ENCODE measurements at regions not wholly inside any gene's neighbourhood (a gene's known extent, or its start where the extent isn't known, plus 50 kb on each side); places are given as distances from the start of the nearest gene placed in this dataset.

DNA sequence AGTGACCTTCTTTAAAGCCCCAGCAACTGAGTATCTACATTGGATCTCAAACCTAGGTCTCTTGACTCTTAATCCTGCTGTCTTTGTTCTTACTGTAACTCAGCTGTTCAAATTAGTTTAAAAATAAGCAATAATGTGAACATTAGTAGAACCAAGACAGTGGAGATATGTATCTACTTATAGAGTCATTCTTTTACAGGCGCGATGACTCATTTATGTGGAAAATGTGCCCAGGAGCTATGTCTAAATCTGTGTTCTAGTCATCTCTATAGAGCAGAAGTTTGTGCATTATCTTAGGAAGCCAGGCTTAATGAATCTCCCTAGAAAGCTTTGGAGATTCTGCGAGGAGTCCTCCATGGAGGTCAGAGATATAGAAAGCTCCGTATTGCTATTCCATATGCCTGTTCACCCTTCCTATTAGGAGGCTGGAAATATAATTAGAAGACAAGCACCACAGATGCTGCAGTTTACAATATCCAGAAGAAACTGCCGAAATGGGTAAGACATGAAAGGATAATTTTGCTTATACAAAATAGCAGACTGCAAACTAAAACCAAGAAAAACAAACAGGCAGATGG, 211.6 kb downstream of the TRIB2 start:
- H3K27ac Mint-ChIP-seq: no peak overlapping the region
- H3K4me1 Mint-ChIP-seq (ENCODE audit: low read depth): no peaks in the 10 kb centered on the region
- TF ChIP-seq, protein P1, sequence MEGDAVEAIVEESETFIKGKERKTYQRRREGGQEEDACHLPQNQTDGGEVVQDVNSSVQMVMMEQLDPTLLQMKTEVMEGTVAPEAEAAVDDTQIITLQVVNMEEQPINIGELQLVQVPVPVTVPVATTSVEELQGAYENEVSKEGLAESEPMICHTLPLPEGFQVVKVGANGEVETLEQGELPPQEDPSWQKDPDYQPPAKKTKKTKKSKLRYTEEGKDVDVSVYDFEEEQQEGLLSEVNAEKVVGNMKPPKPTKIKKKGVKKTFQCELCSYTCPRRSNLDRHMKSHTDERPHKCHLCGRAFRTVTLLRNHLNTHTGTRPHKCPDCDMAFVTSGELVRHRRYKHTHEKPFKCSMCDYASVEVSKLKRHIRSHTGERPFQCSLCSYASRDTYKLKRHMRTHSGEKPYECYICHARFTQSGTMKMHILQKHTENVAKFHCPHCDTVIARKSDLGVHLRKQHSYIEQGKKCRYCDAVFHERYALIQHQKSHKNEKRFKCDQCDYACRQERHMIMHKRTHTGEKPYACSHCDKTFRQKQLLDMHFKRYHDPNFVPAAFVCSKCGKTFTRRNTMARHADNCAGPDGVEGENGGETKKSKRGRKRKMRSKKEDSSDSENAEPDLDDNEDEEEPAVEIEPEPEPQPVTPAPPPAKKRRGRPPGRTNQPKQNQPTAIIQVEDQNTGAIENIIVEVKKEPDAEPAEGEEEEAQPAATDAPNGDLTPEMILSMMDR (IDR thresholded peaks at IDR 0.05; ENCODE audit: unreplicated experiment): no peak
- no peak overlapping the region for H3K4me3 Mint-ChIP-seq (ENCODE audit: low read depth)
- no peak for DNase-seq (ENCODE audit: low spot score, unreplicated experiment)
- no peaks in the 10 kb centered on the region for H3K36me3 Mint-ChIP-seq (ENCODE audit: insufficient read depth)
- H3K27me3 Mint-ChIP-seq: peaks cover 10% of the 10 kb centered on the region
- H3K9me3 Mint-ChIP-seq (ENCODE audit: low read depth): peaks cover 3% of the 10 kb centered on the region

DNA sequence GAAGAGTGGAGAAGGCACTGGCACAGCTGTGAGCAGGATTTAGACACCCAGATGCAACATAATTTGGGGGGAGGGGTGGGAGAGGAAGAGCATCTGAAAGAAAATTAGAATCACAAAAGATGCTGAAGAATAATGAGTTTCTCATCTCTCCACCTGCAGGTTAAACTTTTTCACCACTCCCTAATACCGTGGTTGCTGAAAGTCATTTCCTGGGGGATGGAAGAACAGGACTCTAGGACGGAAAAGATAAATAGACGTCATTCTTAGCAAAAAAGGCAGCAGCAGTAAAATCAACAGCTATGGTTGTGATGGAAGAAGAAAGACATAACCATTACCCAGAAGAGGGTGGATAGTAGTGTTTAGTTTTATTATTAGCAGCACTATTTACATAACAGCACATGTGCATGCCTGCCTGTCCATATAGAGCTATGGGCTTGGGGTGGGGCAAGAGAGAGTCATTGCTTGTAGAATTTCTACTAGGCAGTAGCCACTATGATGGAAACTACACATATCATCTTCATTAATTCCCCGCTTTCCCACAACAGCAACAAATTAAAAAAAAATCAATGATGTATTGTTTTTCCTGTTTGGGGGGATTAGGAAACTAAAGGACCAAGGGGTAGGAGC, 212.2 kb downstream of the TRIB2 start:
- H3K4me1 Mint-ChIP-seq (ENCODE audit: low read depth): no peaks in the 10 kb centered on the region
- no peaks in the 10 kb centered on the region for H3K36me3 Mint-ChIP-seq (ENCODE audit: insufficient read depth)
- peaks cover 3% of the 10 kb centered on the region for H3K9me3 Mint-ChIP-seq (ENCODE audit: low read depth)
- DNase-seq (ENCODE audit: low spot score, unreplicated experiment): no peak
- no peak overlapping the region for H3K27ac Mint-ChIP-seq
- H3K27me3 Mint-ChIP-seq: peaks cover 10% of the 10 kb centered on the region
- H3K4me3 Mint-ChIP-seq (ENCODE audit: low read depth): no peak overlapping the region
- TF ChIP-seq, protein P1 (IDR thresholded peaks at IDR 0.05; ENCODE audit: unreplicated experiment): no peak

DNA sequence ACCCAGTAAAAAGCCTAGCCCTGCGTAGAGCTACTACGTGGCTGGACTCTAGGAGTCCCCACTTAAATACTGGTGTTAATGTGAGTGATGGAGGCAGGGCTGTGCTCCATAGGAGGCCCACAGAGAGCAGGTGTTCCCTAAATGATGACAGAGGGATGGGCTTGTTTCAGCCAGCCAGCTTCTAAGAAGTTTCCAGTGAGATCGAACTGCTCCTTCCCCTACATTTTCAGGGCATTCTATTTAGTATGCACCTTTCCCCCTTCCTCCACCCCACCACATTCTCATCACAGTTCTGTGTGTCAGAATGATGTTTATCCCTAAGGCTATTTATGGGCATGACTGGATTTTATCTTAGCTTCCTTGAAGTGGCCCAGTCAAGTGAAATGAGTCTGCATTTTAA, 213.0 kb downstream of the TRIB2 start:
- Mint-ChIP-seq H3K9me3 (ENCODE audit: low read depth) (peaks cover 3% of the 10 kb centered on the region), H3K36me3 (ENCODE audit: insufficient read depth) (no peaks in the 10 kb centered on the region), H3K27ac (no peak overlapping the region)

DNA sequence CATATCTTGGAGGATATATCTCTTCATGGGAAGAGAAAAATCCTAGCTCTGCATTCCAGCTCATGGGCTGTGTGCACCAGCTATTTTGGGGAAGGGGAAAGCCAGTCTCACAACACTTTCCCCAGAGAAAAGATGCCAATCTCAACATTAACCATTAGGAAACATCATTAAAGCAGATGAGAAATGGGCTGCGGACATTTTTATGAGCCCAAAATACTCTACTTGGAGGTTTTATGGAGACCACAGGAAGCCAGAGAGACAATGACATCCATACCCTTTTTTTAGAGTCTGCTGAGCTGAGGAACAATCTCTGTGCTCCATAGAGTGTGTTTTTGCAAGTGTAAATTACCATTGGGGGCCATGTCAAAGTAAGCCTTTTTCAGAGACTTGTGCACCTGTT, 213.7 kb downstream of the TRIB2 start:
- no peaks in the 10 kb centered on the region for H3K4me1 Mint-ChIP-seq (ENCODE audit: low read depth)
- no peak for DNase-seq (ENCODE audit: low spot score, unreplicated experiment)
- TF ChIP-seq, protein P1 (IDR thresholded peaks at IDR 0.05; ENCODE audit: unreplicated experiment): no peak
- no peak overlapping the region for H3K4me3 Mint-ChIP-seq (ENCODE audit: low read depth)
- H3K9me3 Mint-ChIP-seq (ENCODE audit: low read depth): peaks cover 3% of the 10 kb centered on the region
- H3K27ac Mint-ChIP-seq: no peak overlapping the region
- no peaks in the 10 kb centered on the region for H3K36me3 Mint-ChIP-seq (ENCODE audit: insufficient read depth)
- H3K27me3 Mint-ChIP-seq: peaks cover 17% of the 10 kb centered on the region

More for the DNA sequence above, 213.0 kb downstream of the TRIB2 start:
- Mint-ChIP-seq H3K4me1 (ENCODE audit: low read depth) (no peaks in the 10 kb centered on the region), H3K27me3 (peaks cover 17% of the 10 kb centered on the region), H3K4me3 (ENCODE audit: low read depth) (no peak overlapping the region)
- TF ChIP-seq, protein P1 (IDR thresholded peaks at IDR 0.05; ENCODE audit: unreplicated experiment): no peak
- no peak for DNase-seq (ENCODE audit: low spot score, unreplicated experiment)

DNA sequence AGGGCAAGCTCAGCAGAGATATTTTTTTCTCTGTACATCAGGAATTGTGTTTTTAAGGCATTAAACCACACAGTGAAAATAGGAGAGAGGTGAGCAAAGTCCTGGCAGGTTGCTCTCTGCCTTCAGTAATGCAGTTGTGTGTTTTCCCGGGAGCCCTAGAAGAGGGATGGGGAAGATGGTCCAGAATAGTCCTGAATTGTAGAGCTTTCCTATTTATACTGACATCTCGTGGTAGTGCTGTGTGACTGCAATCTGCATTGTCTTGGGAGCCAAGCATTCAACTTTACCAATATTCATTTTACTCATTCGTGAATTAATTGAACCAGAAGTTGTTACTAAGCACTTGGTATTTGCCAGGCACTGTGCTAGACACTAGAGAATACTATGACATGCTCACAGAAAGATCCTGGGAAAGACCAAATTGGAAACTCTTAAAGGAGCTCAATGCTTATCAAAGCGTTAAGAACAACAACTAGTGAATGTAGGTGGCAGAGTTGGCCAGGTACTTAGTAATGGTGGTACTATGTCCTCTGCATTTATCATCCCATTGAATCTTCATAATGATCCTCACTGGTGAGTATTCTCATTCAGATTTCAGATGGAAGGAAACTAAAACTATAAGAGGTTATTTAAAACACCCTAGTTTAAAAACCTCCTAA, 214.6 kb downstream of the TRIB2 start:
- peaks cover 17% of the 10 kb centered on the region for H3K27me3 Mint-ChIP-seq
- TF ChIP-seq, protein P1 (IDR thresholded peaks at IDR 0.05; ENCODE audit: unreplicated experiment): peak; percentile 77
- H3K4me1 Mint-ChIP-seq (ENCODE audit: low read depth): no peaks in the 10 kb centered on the region
- no peak overlapping the region for H3K27ac Mint-ChIP-seq
- DNase-seq (ENCODE audit: low spot score, unreplicated experiment): no peak
- H3K36me3 Mint-ChIP-seq (ENCODE audit: insufficient read depth): no peaks in the 10 kb centered on the region
- H3K4me3 Mint-ChIP-seq (ENCODE audit: low read depth): no peak overlapping the region
- no peaks in the 10 kb centered on the region for H3K9me3 Mint-ChIP-seq (ENCODE audit: low read depth)
